Activated CD8-positive, alpha-beta T cell treated with anti-CD3 and anti-CD28 coated beads for 36 hours (primary cell): ENCODE measurements at regions not wholly inside any gene's neighbourhood (a gene's known extent, or its start where the extent isn't known, plus 50 kb on each side); places are given as distances from the start of the nearest gene placed in this dataset.

Source experiments
- ATAC-seq: fragments of 200-7000 bp; cut with Tn5 transposase; one replicate; pipeline ENCODE4 v1.10.0; 2021; ENCODE audit warnings: mild to moderate bottlenecking, moderate library complexity
- CTCF ChIA-PET: fragments of 350-600 bp; sonication (Branson Sonifier 250); formaldehyde crosslinking; loops from one replicate; lab custom pipeline; 2021; ENCODE audit warnings: antibody characterized with exemption; lab: Charles Lee
- POLR2A ChIA-PET: fragments of 350-600 bp; sonication (Branson Sonifier 250); formaldehyde crosslinking; loops from one replicate; lab custom pipeline; 2021; ENCODE audit warnings: antibody characterized with exemption; lab: Charles Lee
- DNase-seq: peaks from one replicate; pipeline ENCODE4 v3.0.0-alpha.2; 2020
- H3K27ac Mint-ChIP-seq: one replicate; pipeline ENCODE4 v1.8.0; 2021; ENCODE audit warnings: mild to moderate bottlenecking, mixed read lengths
- H3K27me3 Mint-ChIP-seq: one replicate; pipeline ENCODE4 v1.8.0; 2021; ENCODE audit warnings: mixed read lengths
- H3K36me3 Mint-ChIP-seq: one replicate; pipeline ENCODE4 v1.8.0; 2021; ENCODE audit warnings: low read depth, mixed read lengths
- H3K4me1 Mint-ChIP-seq: one replicate; pipeline ENCODE4 v1.8.0; 2021; ENCODE audit warnings: low read depth, mixed read lengths
- H3K4me3 Mint-ChIP-seq: one replicate; pipeline ENCODE4 v1.8.0; 2021; ENCODE audit warnings: mild to moderate bottlenecking, moderate library complexity, mixed read lengths
- H3K9me3 Mint-ChIP-seq: one replicate; pipeline ENCODE4 v1.8.0; 2021; ENCODE audit warnings: mixed read lengths
- CTCF ChIP-seq: fragments of 200-600 bp; IDR thresholded peaks from one replicate; pipeline ENCODE4 v1.8.0; 2022; ENCODE audit warnings: antibody characterized with exemption, mild to moderate bottlenecking
- intact Hi-C: fragments of 100-400 bp; cut with micrococcal nuclease; formaldehyde crosslinking; loops from one replicate; pipeline ENCODE4 v1.10.0; 2022

GRCh38 chr17:77358801-77359200 lies 218.0 kb downstream of the SEC14L1 start:
- Mint-ChIP-seq H3K9me3 (no peaks in the 10 kb centered on the region), H3K27ac (no peak overlapping the region), H3K4me1 (peaks cover 19% of the 10 kb centered on the region), H3K27me3 (no peaks in the 10 kb centered on the region), H3K36me3 (no peaks in the 10 kb centered on the region), H3K4me3 (no peak overlapping the region)
- intact Hi-C loops: no loop called here
- no peak for DNase-seq
- ChIA-PET CTCF (interaction anchor here (0.8 to 2.4 kb wide), 4 partner anchors 7 to 41 kb away, joined by 3 to 8 read pairs (median 6); no protein-coding TSS in a partner anchor), POLR2A (interaction anchor here (0.7 to 1.8 kb wide), 5 partner anchors 10 to 16 kb away, joined by 3 to 6 read pairs (median 3); no protein-coding TSS in a partner anchor)
- no peak for ATAC-seq
- no peak for TF ChIP-seq CTCF

GRCh38 chr17:77359236-77359635 lies 218.5 kb downstream of the SEC14L1 start:
- H3K27me3 Mint-ChIP-seq: no peaks in the 10 kb centered on the region
- no peak for TF ChIP-seq CTCF

GRCh38 chr17:77361986-77362620 lies 221.3 kb downstream of the SEC14L1 start:
- H3K4me3 Mint-ChIP-seq: no peak overlapping the region
- POLR2A ChIA-PET: interaction anchor here (0.8 kb wide), 2 partner anchors 10 to 13 kb away, joined by 3 read pairs; no protein-coding TSS in a partner anchor
- peaks cover 46% of the 10 kb centered on the region for H3K4me1 Mint-ChIP-seq
- no peaks in the 10 kb centered on the region for H3K27me3 Mint-ChIP-seq
- no peak for TF ChIP-seq CTCF
- ATAC-seq (no peak), DNase-seq (no peak)
- H3K9me3 Mint-ChIP-seq: no peaks in the 10 kb centered on the region
- CTCF ChIA-PET: interaction anchor here (0.6 to 1.2 kb wide), 2 partner anchors 132 to 657 kb away, joined by 3 read pairs; no protein-coding TSS in a partner anchor
- peak overlapping the region; percentile 67 for H3K27ac Mint-ChIP-seq
- intact Hi-C loops: no loop called here
- H3K36me3 Mint-ChIP-seq: no peaks in the 10 kb centered on the region

More at GRCh38 chr17:77359236-77359635, 218.5 kb downstream of the SEC14L1 start:
- H3K36me3 Mint-ChIP-seq: no peaks in the 10 kb centered on the region
- CTCF ChIA-PET: interaction anchor here (2.4 kb wide), 1 partner anchor 41 kb away, joined by 8 read pairs; no protein-coding TSS in a partner anchor
- H3K9me3 Mint-ChIP-seq: no peaks in the 10 kb centered on the region
- no peak for DNase-seq
- no peak for ATAC-seq
- no peak overlapping the region for H3K4me3 Mint-ChIP-seq
- POLR2A ChIA-PET: interaction anchor here (0.7 to 1.8 kb wide), 5 partner anchors 10 to 16 kb away, joined by 3 to 6 read pairs (median 3); no protein-coding TSS in a partner anchor
- H3K4me1 Mint-ChIP-seq: peaks cover 24% of the 10 kb centered on the region
- intact Hi-C loops: no loop called here
- no peak overlapping the region for H3K27ac Mint-ChIP-seq

GRCh38 chr17:77363821-77364361 lies 223.1 kb downstream of the SEC14L1 start:
- Mint-ChIP-seq H3K9me3 (no peaks in the 10 kb centered on the region), H3K27me3 (no peaks in the 10 kb centered on the region), H3K4me3 (peak overlapping the region; percentile 44), H3K27ac (peak overlapping the region; percentile 25), H3K4me1 (peaks cover 47% of the 10 kb centered on the region), H3K36me3 (no peaks in the 10 kb centered on the region)
- ChIA-PET CTCF (no interaction called here), POLR2A (interaction anchor here (1.2 kb wide), 1 partner anchor 12 kb away, joined by 4 read pairs; no protein-coding TSS in a partner anchor)
- intact Hi-C loops: no loop called here
- DNase-seq: peak; percentile 70
- ATAC-seq: peak; percentile 65
- TF ChIP-seq CTCF: no peak
